Right forelimb (tissue), 1 donor: ENCODE measurements at regions not wholly inside any gene's neighbourhood (a gene's known extent, or its start where the extent isn't known, plus 50 kb on each side); places are given as distances from the start of the nearest gene placed in this dataset.
A peak's percentile ranks its signal among the peaks of the same experiment; 100 is the strongest.
"Not testable (repeated sequence)": the region's sequence is repeated elsewhere in the genome, so short reads cannot be mapped to it uniquely, and the experiment has no call there.

Experiments
- DNase-seq: peaks from one replicate; pipeline ENCODE4 v3.0.0-alpha.2; 2018

GRCh38 chr2:217362286-217362685, 502.4 kb upstream of the TNP1 start:
- no peak for DNase-seq

- DNase-seq = no peak
Measured at GRCh38 chr2:217361483-217361880, 501.6 kb upstream of the TNP1 start.

- no peak for DNase-seq
Measured at GRCh38 chr2:217360781-217361482, 501.1 kb upstream of the TNP1 start.

DNA sequence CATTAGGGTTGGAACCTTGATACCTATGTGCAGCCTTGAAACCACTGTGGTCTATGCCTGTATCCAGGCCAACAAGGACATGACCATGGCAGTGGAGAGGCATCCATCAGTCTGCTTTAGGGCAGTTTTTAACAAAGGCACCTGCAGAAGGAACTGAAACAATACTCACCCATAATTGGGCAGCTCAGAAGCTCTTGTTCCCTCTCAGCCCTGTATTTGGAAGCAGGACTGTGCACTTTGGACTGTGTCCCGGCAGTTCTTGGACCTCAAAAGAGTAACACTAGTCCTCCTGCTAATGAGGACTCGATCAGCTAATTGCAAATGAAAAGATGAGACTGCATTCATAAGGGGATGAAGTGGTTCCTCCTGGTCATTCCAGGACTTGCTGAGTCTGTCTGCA, 500.2 kb upstream of the TNP1 start:
- no peak for DNase-seq

DNA sequence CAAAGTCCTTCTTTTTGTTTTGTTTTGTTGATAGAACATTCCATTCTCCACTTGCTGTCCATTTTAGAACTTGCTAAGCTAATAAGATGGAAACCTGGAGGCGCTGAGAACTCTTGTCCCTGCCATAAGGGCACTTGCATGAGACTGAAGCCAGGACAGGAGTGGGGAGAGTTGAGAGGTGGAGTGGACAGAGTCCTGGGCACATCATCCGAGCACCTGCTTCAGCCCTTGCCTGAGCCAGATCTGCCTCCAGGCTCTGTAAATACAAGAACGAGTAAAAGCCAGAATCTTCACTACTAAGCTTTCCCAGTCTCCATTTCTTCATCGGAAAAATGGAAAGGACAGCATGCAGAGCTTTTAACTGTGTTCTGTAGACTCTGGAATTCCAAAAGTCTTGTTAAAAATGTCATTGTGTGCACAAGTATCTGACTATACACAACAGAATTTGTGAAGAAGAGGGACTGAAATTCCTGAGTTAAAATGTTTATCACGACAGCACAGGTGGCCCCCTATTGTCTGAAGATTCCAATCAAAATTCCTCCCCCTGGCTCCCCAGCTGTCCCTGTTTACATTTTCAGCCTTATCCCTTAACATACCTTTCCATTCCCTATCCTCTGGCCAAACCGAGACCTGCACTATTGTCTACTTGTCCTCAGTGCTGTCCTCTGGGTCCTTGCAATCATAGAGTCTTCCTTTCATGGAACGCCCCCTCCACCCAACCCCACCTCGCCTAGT, 498.2 kb upstream of the TNP1 start:
- no peak for DNase-seq

DNA sequence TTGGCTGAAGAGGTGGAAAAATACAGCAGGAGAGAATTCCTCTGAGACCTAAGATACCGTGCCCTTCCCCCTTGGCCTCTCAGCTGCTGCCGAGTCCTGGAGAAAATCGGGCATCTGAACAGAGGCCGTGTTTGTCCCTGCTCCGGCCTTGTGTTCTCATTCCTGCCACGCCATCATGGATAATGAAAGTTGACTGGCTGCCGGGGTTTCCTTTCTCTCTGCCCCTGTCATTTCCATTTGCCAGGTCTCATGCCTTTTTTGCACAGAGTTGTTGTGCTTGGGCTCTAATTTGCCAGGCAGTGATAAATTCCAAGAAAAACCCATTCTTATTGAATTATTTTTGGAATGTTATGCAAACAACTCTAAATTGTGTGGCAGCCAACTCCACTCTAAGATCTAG, 496.9 kb upstream of the TNP1 start:
- DNase-seq = peak; percentile 56

GRCh38 chr2:217356142-217356541, 496.3 kb upstream of the TNP1 start:
- DNase-seq = no peak

GRCh38 chr2:217353591-217353990, 493.7 kb upstream of the TNP1 start:
- DNase-seq = no peak

DNA sequence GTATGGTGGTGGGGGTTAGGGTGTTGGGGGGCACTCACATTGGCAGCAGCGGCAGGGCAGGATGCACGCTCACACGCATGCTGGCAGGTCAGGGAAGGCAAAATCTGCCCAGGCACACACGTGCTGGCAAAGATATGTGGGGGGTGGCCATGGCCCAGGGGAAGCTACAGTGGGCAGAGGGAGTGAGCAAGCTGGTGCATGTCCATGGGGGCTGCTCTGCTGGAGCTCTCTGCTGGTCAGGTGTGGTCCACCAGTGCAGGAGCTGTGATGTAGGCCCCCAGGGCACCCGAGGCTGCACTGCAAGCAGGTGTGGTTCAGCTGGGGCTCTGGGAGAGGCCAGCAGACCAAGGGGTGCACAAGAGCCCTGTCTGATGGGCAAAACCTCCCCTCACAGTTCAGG, 491.5 kb upstream of the TNP1 start:
- no peak for DNase-seq

GRCh38 chr2:217349251-217349650, 489.4 kb upstream of the TNP1 start:
- DNase-seq = no peak

DNA sequence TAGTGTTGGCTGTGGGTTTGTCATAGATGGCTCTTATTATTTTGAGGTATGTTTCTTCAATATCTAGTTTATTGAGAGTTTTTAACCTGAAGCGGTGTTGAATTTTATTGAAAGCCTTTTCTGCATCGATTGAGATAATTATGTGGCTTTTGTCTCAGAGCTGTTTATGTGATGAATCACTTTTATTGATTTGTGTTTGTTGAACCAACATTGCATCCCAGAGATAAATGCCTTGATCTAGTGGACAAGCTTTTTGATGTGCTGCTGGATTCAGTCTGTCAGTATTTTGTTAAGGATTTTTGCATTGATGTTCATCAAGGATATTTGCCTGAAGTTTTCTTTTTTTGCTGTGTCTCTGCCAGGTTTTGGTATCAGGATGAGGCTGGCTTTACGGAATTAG, 487.8 kb upstream of the TNP1 start:
- DNase-seq = not testable (repeated sequence)

DNA sequence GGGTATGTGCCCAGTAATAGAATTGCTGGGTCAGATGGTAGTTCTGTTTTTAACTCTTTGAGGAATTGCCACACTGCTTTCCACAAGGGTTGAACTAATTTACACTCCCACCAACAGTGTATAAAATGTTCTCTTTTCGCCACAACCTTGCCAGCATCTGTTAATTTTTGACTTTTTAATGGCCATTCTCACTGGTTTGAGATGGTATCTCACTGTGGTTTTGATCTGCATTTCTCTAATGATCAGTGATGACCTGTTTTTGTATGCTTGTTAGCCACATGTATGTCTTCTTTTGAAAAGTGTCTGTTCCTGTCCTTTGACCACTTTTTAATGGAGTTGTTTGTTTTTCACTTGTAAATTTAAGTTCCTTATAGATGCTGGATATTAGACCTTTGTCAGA, 486.2 kb upstream of the TNP1 start:
- DNase-seq = not testable (repeated sequence)

- DNase-seq = no peak
Measured at GRCh38 chr2:217340899-217341298, 481.0 kb upstream of the TNP1 start.

- no peak for DNase-seq
Measured at GRCh38 chr2:217340176-217340575, 480.3 kb upstream of the TNP1 start.

DNA sequence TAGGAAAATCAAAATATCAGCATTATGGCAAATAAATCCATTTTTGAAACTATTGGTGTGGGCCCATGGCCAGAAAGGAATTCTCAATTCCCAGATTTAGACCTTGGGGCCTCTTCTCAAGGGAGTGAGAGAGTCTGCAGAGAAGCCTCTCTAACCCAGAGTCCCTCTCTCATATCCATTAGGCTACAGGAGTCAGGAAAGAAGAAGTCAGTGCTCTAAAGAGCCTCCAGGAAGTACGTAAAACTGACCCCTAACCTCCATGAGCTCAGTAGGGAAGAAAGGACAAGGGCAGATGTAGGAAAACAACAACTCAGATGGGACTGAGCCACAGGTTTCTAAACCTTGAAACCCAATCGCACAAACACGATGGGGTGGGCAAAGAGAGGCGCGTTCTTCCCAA, 479.9 kb upstream of the TNP1 start:
- no peak for DNase-seq

DNA sequence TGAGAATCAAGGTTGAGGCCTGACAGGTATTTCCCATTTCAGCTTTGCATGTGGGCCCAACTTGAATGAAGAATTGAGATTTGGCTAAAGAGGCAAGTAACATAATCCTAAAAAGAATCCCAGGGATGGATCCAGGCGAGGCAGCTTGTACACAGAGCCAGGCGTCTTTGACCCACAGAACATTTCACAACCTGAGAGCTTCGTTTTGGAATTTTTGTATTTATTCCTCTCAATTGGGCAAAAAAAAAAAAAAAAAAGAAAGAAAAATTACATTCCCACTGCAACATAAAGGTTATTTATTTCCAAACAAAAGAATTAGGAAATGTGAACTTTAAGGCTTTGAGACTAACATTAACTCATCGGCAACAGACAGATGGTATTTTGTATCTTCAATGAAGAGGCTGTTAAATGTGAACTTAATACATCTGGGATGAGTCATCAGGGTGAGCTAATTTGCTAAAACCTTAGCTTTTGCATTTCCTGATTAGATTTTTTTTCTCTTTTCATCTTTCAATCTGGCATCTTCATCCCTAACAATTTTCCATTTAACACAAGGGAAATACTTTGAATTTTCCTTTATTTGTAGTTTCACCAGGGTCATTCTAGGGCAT, 478.5 kb upstream of the TNP1 start:
- no peak for DNase-seq

DNA sequence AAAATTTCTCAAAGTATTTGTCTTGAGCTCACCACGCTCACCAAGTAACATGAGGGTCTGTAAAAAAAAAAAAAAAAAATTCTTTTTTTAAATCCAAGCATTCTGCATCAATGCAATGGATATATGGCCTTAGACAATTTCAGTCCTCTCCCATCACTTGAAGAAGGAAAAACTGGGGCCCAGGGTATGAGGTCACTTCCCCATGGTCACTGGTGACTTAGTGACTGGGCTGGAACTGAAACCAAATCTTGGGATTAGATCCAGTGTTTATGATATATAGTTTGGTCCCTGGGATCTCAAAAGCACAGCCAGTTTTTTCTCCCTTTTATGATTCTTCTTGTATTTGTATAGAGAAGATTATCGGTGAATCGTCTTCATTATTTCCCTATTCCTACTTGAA, 477.9 kb upstream of the TNP1 start:
- DNase-seq = no peak

- no peak for DNase-seq
Measured at GRCh38 chr2:217336694-217337093, 476.8 kb upstream of the TNP1 start.

DNA sequence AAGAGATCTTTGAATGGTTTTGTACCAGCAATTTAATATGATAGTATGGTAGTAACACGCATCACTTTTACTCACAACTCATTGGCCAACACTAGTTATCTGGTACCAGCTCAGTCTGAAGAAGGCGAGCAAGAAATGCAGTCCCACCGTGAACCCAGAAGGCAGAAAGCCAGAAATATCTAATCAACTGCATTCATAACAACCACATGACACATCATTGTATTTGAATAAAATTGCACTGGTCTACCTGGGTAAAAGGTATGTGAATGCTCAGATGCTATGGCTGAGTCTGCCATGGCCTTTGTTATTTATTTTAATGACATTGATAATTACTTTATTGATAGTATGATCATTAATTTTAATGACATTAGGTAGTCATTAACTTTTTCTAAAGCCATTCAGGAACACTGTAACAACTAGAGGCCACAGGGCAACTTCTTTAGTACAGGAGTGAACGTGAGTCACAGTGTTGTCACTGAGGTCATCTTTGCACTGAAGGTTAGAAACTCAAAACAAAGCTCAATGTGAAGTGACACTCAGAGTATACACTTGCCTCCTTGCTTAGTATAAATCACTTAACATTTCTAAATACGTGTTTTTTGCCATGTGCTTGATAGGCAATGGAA, 475.6 kb upstream of the TNP1 start:
- DNase-seq = no peak

DNA sequence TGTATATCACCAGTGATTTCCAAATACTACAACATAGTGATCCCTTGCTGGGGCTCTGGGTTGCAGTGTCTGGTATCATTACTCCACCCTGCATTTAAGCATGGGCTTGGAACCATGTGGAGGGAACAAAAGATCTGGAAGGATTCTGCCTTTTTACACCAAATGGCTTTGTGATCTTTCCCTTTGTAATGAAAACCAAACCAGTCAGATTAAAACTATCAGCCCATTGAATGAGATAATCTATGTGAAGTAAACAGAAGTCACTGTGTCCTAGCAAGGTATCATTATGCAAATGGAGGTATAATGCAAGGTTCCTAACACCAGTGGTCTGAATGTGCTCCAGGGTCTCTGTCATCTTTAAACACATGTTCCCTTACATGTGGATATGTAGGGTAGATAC, 474.7 kb upstream of the TNP1 start:
- DNase-seq = no peak

- DNase-seq = no peak
Measured at GRCh38 chr2:217332866-217333265, 473.0 kb upstream of the TNP1 start.

DNA sequence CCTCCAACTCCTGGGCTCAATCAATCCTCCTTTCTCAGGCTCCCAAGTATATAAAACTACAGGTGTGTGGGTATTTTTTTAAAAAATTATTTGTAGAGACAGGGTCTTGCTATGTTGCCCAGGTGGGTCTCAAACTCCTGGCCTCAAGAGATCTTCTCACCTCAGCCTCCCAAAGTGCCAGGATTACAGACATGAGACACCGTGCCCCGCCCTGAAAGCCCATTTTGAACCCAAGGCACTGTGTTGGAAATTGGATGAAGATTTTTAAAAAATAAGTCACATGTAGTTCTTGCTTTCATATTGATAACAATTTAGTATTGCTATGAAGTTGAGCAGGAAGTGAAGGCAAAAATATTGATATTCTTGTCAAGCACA, 472.5 kb upstream of the TNP1 start:
- no peak for DNase-seq

- no peak for DNase-seq
Measured at GRCh38 chr2:217331523-217332416, 471.9 kb upstream of the TNP1 start.
